Liver (tissue), 3 donors: ENCODE measurements at regions not wholly inside any gene's neighbourhood (a gene's known extent, or its start where the extent isn't known, plus 50 kb on each side); places are given as distances from the start of the nearest gene placed in this dataset.

Experiments
- EGR1 ChIP-seq, 2 donors: IDR thresholded peaks; 2 replicates each; pipeline ENCODE4 v1.6.1; 2016 to 2018; ENCODE audit warnings: antibody characterized with exemption in 2 of 2, low read depth in 2 of 2
- TAF1 ChIP-seq: conservative IDR thresholded peaks from 2 replicates; pipeline ENCODE4 v1.6.1; 2016; ENCODE audit warnings: antibody characterized with exemption, mild to moderate bottlenecking
- TF ChIP-seq, protein P1 (sequence below): fragments of 150-350 bp; IDR thresholded peaks from 2 replicates; pipeline ENCODE4 v1.5.1; 2017; ENCODE audit warnings: improper control_type of control experiment, low read depth, low read length; ENCODE audit not compliant: missing input control
- donor health status: healthy.
- donor health status: healthy.

GRCh38 chr10:111234914-111235302 lies 158.1 kb downstream of the ADRA2A start:
- TF ChIP-seq EGR1 (IDR thresholded peaks at IDR 0.05; ENCODE audit: low read depth in 2 of 2) = no peak
- TF ChIP-seq, protein P1, sequence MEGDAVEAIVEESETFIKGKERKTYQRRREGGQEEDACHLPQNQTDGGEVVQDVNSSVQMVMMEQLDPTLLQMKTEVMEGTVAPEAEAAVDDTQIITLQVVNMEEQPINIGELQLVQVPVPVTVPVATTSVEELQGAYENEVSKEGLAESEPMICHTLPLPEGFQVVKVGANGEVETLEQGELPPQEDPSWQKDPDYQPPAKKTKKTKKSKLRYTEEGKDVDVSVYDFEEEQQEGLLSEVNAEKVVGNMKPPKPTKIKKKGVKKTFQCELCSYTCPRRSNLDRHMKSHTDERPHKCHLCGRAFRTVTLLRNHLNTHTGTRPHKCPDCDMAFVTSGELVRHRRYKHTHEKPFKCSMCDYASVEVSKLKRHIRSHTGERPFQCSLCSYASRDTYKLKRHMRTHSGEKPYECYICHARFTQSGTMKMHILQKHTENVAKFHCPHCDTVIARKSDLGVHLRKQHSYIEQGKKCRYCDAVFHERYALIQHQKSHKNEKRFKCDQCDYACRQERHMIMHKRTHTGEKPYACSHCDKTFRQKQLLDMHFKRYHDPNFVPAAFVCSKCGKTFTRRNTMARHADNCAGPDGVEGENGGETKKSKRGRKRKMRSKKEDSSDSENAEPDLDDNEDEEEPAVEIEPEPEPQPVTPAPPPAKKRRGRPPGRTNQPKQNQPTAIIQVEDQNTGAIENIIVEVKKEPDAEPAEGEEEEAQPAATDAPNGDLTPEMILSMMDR = no peak
- TF ChIP-seq TAF1 = no peak
